ENCODE measurements at regions not wholly inside any gene's neighbourhood (a gene's known extent, or its start where the extent isn't known, plus 50 kb on each side); places are given as distances from the start of the nearest gene placed in this dataset.

DNA sequence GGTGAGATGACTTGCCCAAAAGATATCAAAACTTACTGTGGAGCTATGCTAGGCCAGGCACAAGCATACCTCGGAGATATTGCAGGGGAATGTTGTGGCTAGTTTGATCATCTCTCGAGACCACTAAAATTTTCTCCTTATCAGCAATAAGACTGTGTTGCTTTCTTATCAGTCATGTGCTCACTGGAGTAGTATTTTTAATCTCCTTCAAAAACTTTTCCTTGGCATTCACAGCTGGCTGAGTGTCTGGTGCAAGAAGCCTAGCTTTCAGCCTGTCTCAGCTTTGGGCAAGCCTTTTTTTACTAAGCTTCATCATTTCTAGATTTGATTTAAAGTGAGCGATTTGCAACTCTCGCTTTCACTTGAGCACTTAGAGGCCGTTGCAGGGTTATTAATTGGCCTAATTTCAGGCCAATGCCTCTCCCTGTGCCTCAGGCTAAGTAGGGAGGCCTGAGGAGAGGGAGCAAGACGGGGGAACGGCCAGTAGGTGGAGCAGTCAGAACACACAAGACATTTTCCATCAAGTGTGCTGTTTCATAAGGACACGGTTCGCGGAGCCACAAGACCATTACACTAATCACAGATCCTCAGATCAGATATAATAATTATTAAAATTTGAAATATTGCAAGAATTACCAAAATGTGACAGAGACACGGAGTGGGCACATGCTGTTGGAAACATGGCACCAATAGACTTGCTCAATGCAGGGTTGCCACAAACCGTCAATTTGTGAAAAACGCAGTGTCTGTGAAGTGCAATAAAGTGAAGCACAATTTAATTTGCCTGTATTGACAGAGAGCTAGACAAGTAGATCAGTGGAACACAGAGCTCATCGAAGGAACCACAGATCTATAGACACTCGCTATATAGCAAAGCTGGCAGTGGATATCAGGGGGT, 106.8 kb upstream of the SIRPG start:
- 47% methylated on average over 12 of the region's 15 CpGs for WGBS (ENCODE audit: insufficient coverage)
- intact Hi-C loops (cut with micrococcal nuclease) = loop anchor here (10.0 kb wide), 1 partner anchor 410 kb away; no protein-coding TSS in a partner anchor
- H3K27ac ChIP-seq (ENCODE audit: low read length) = no peak overlapping the region

DNA sequence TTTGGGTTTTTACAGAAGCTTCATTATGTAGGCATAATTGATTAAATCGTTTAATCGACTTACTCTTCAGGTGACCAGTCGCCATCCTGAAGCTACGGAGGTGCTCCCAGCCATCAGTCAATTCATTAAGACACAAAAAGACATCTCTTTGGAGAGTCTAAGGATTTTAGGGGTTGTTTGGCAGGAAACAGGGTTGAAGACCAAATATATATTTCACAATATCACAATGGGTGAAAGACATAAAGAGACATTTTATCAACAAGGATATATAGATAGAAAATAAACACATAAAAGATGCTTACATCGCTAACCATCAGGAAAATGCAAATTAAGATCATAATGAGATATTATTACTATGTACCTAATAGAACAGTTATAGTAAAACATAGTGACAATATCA, 104.0 kb upstream of the SIRPG start:
- Histone ChIP-seq H3K4me1 (ENCODE audit: control insufficient read depth, insufficient read depth, low read length) (no peaks in the 10 kb centered on the region), H3K36me3 (ENCODE audit: control insufficient read depth, insufficient read depth, low read length) (no peaks in the 10 kb centered on the region), H3K27ac (ENCODE audit: low read length) (no peak overlapping the region), H3K4me3 (ENCODE audit: low read length) (no peak overlapping the region), H3K27me3 (ENCODE audit: control insufficient read depth, insufficient read depth, low read length) (no peaks in the 10 kb centered on the region), H3K9me3 (ENCODE audit: control insufficient read depth, insufficient read depth, low read length) (no peaks in the 10 kb centered on the region)
- intact Hi-C loops (cut with micrococcal nuclease) = loop anchor here (10.0 kb wide), 1 partner anchor 413 kb away; no protein-coding TSS in a partner anchor
- H3K27ac Mint-ChIP-seq = no peak overlapping the region
- H3K4me1 Mint-ChIP-seq = no peaks in the 10 kb centered on the region
- ATAC-seq = no peak
- DNase-seq = no peak
- H3K36me3 Mint-ChIP-seq = no peaks in the 10 kb centered on the region
- H3K4me3 Mint-ChIP-seq = no peak overlapping the region
- no peaks in the 10 kb centered on the region for H3K9me3 Mint-ChIP-seq
- peaks cover 0 to 9% of the 10 kb centered on the region in 2 donors for H3K27me3 Mint-ChIP-seq (ENCODE audit: low read depth in 2 of 2)
- 100% methylated on average over 1 of the region's 5 CpGs for WGBS (ENCODE audit: insufficient coverage)
- TF ChIP-seq CTCF (IDR thresholded peaks at IDR 0.05) = no peak

More for the DNA sequence above, 106.8 kb upstream of the SIRPG start:
- H3K36me3 Mint-ChIP-seq = no peaks in the 10 kb centered on the region
- H3K27me3 ChIP-seq (ENCODE audit: control insufficient read depth, insufficient read depth, low read length) = no peaks in the 10 kb centered on the region
- DNase-seq (peak in 1 of 2 donors; percentile 76), ATAC-seq (peak; percentile 31 to 79 (median 64))
- no peak overlapping the region for H3K4me3 Mint-ChIP-seq
- H3K36me3 ChIP-seq (ENCODE audit: control insufficient read depth, insufficient read depth, low read length) = no peaks in the 10 kb centered on the region
- no peak overlapping the region for H3K4me3 ChIP-seq (ENCODE audit: low read length)
- no peaks in the 10 kb centered on the region for H3K4me1 ChIP-seq (ENCODE audit: control insufficient read depth, insufficient read depth, low read length)
- H3K4me1 Mint-ChIP-seq = no peaks in the 10 kb centered on the region
- H3K27me3 Mint-ChIP-seq (ENCODE audit: low read depth in 2 of 2) = peaks cover 6 to 9% of the 10 kb centered on the region in 2 donors
- no peak overlapping the region for H3K27ac Mint-ChIP-seq
- TF ChIP-seq CTCF (IDR thresholded peaks at IDR 0.05) = peak; percentile 73
- no peaks in the 10 kb centered on the region for H3K9me3 ChIP-seq (ENCODE audit: control insufficient read depth, insufficient read depth, low read length)
- no peaks in the 10 kb centered on the region for H3K9me3 Mint-ChIP-seq

GRCh38 chr20:1761116-1761515, 103.5 kb upstream of the SIRPG start:
- 89% methylated on average over 5 of the region's 5 CpGs for WGBS (ENCODE audit: insufficient coverage)
- peaks cover 0 to 9% of the 10 kb centered on the region in 2 donors for H3K27me3 Mint-ChIP-seq (ENCODE audit: low read depth in 2 of 2)
- Histone ChIP-seq H3K36me3 (ENCODE audit: control insufficient read depth, insufficient read depth, low read length) (no peaks in the 10 kb centered on the region), H3K27me3 (ENCODE audit: control insufficient read depth, insufficient read depth, low read length) (no peaks in the 10 kb centered on the region), H3K9me3 (ENCODE audit: control insufficient read depth, insufficient read depth, low read length) (no peaks in the 10 kb centered on the region), H3K4me3 (ENCODE audit: low read length) (no peak overlapping the region), H3K27ac (ENCODE audit: low read length) (no peak overlapping the region), H3K4me1 (ENCODE audit: control insufficient read depth, insufficient read depth, low read length) (no peaks in the 10 kb centered on the region)
- no peaks in the 10 kb centered on the region for H3K9me3 Mint-ChIP-seq
- TF ChIP-seq CTCF (IDR thresholded peaks at IDR 0.05) = no peak
- H3K4me1 Mint-ChIP-seq = no peaks in the 10 kb centered on the region
- H3K27ac Mint-ChIP-seq = no peak overlapping the region
- H3K4me3 Mint-ChIP-seq = no peak overlapping the region
- intact Hi-C loops (cut with micrococcal nuclease) = loop anchor here (10.0 kb wide), 1 partner anchor 414 kb away; no protein-coding TSS in a partner anchor
- no peaks in the 10 kb centered on the region for H3K36me3 Mint-ChIP-seq
- DNase-seq = no peak
- no peak for ATAC-seq

Data from natural killer cell (primary cell).